IPS-18a (cell line): ENCODE measurements at regions not wholly inside any gene's neighbourhood (a gene's known extent, or its start where the extent isn't known, plus 50 kb on each side); places are given as distances from the start of the nearest gene placed in this dataset.
"Not testable (repeated sequence)": the region's sequence is repeated elsewhere in the genome, so short reads cannot be mapped to it uniquely, and the experiment has no call there.

ENCODE experiments used
- H3K27ac ChIP-seq: one replicate; pipeline ENCODE4 v1.5.1; 2013; ENCODE audit warnings: low read length
- H3K27me3 ChIP-seq: one replicate; pipeline ENCODE4 v1.6.1; 2013; ENCODE audit warnings: mild to moderate bottlenecking, low read length; ENCODE audit not compliant: control insufficient read depth, insufficient read depth
- H3K36me3 ChIP-seq: one replicate; pipeline ENCODE4 v1.6.1; 2013; ENCODE audit warnings: low read depth, low read length; ENCODE audit not compliant: control insufficient read depth
- H3K4me1 ChIP-seq: one replicate; pipeline ENCODE4 v1.6.1; 2013; ENCODE audit warnings: low read depth, low read length; ENCODE audit not compliant: control insufficient read depth
- H3K4me3 ChIP-seq: one replicate; pipeline ENCODE4 v1.5.1; 2013; ENCODE audit warnings: low read length
- H3K9ac ChIP-seq: one replicate; pipeline ENCODE4 v1.6.1; 2013; ENCODE audit warnings: mild to moderate bottlenecking, low read length, moderate library complexity
- H3K9me3 ChIP-seq: one replicate; pipeline ENCODE4 v1.6.1; 2013; ENCODE audit warnings: low read depth, low read length; ENCODE audit not compliant: control insufficient read depth

DNA sequence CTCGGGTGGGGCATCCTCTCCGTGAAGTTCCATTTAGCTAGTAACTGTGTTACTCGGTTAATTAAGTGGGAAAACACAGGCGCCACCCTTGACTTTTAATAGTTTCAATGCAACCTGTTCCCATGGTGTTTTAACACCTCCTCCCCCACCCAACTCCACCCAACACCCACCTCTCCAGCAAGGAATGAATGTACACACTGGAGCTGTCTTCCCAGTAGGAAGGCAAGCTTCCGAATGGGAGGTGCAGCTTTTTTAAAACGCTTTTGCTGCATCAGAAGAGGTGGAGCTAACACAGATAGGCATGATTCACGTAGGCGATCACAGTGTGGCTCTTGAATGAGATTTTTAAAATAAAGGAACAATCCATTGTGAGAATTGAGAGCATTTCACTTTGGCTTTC is 73.8 kb upstream of the AGAP1 start:
- Histone ChIP-seq H3K36me3 (no peaks in the 10 kb centered on the region), H3K9me3 (no peaks in the 10 kb centered on the region), H3K27me3 (no peaks in the 10 kb centered on the region), H3K9ac (no peak overlapping the region), H3K27ac (no peak overlapping the region), H3K4me1 (no peaks in the 10 kb centered on the region), H3K4me3 (no peak overlapping the region)

GRCh38 chr2:235421618-235422017 is 72.2 kb upstream of the AGAP1 start:
- no peak overlapping the region for H3K4me3 ChIP-seq
- H3K9me3 ChIP-seq: no peaks in the 10 kb centered on the region
- no peak overlapping the region for H3K27ac ChIP-seq
- H3K27me3 ChIP-seq: no peaks in the 10 kb centered on the region
- no peaks in the 10 kb centered on the region for H3K4me1 ChIP-seq
- H3K9ac ChIP-seq: no peak overlapping the region
- H3K36me3 ChIP-seq: no peaks in the 10 kb centered on the region

DNA sequence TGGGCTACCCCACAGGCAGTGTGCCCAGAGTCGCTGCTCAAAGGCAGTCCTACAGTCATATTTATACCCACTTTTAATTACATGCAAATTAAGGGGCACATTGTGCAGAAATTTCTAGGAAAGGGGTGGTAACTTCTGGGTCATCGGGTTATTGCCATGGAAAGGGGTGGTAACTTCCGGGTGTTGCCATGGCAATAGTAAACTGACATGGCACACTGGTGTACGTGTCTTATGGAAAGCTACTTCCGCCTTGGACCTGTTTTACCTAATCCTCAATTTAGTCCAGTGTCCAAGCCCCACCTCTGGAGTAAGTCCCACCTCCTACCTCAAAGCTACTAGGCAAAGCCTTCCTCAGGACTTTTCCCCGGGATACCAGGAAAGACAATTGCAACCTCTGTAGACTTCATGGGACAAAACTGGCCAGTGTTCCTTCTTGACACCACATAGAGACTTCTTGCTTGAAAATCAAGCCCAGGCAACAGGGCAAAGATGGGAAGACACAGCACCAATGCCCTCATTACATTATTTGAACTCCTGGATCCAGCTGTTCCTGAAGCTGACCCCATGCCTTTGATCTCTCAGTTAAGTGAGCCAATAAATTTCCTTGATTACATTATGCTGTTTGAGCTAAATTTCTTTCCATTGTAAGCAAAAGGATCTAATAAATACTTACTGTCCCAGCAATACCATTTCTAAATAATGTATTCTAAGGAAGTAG is 63.3 kb upstream of the AGAP1 start:
- Histone ChIP-seq H3K27ac (no peak overlapping the region), H3K36me3 (no peaks in the 10 kb centered on the region), H3K27me3 (no peaks in the 10 kb centered on the region), H3K4me3 (no peak overlapping the region), H3K9ac (no peak overlapping the region), H3K9me3 (no peaks in the 10 kb centered on the region), H3K4me1 (no peaks in the 10 kb centered on the region)

DNA sequence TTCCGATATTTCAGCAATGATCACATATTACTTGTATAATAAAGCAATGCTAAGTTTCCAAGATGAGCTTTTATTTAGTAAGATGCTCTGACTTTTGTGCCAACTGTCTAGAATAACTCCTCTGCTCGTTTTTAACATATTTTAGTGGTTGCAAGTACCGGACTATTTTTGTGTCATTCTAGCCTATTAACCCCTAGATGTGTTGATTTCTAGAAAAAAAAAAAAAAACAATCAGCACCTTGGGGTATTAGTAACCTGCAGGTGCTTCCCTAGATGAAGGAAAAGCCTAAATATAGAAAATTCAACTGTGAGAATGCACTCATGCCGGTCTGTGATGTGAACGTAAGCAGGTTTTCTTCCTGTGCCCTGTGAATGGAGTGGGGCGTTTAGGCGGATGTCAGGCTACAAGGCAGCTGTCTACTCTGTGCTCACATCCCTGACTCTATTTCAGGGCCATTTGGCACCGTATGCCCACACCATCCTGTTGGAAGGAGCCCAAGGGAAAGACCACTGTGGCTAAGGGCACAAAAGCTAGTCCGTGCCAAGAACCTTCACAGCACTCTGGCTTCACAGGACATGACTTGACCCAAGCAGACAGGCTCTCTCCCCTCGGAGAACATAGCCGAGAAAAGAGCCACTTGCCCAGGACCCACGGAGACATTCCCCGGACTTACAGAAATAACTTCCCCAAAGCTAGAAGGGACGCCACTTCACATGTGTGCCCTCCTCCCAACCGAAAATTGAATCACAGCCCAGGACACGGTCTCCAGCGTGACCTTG is 60.9 kb upstream of the AGAP1 start:
- H3K4me1 ChIP-seq: no peaks in the 10 kb centered on the region
- no peaks in the 10 kb centered on the region for H3K9me3 ChIP-seq
- no peak overlapping the region for H3K27ac ChIP-seq
- no peaks in the 10 kb centered on the region for H3K27me3 ChIP-seq
- no peak overlapping the region for H3K9ac ChIP-seq
- H3K36me3 ChIP-seq: no peaks in the 10 kb centered on the region
- H3K4me3 ChIP-seq: no peak overlapping the region

GRCh38 chr2:235433860-235434259 is 60.0 kb upstream of the AGAP1 start:
- Histone ChIP-seq H3K27ac (no peak overlapping the region), H3K4me3 (no peak overlapping the region), H3K9me3 (no peaks in the 10 kb centered on the region), H3K27me3 (no peaks in the 10 kb centered on the region), H3K9ac (no peak overlapping the region), H3K36me3 (no peaks in the 10 kb centered on the region), H3K4me1 (no peaks in the 10 kb centered on the region)

DNA sequence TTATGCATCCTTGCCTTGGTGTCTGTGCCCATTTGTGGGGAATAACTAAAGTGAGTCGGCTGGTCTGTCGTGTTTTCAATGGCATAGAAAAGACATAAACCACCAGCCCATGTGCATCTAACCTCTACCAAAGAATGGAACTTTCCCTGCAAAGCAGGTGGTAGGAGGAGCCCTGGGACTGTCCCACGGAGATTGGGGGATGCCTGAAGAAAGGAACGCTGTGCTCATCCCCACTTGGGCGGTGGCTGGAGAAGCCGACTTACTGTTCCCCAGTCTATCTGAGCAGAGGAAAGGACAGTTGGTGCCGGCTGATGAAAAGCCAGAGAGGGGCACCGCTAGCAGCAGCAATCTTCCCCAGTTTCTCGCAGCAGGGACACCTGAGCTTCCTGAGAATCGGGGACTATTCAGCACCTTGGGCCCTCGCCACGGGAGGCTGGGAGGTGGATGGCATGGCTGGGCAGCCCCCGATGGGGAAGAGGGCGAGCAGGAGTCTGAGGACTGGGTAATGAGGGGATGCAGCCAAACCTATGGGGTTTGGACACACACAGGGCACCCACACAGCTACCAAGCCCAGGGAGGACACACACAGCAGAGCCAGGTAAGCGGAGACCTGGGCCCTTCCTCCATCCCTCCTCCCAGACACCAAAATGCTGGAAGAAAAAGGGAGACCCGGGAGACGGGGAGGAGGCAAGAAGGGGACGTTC is 53.7 kb upstream of the AGAP1 start:
- H3K36me3 ChIP-seq: no peaks in the 10 kb centered on the region
- H3K4me3 ChIP-seq: no peak overlapping the region
- H3K4me1 ChIP-seq: no peaks in the 10 kb centered on the region
- H3K9ac ChIP-seq: no peak overlapping the region
- no peak overlapping the region for H3K27ac ChIP-seq
- H3K27me3 ChIP-seq: no peaks in the 10 kb centered on the region
- no peaks in the 10 kb centered on the region for H3K9me3 ChIP-seq

DNA sequence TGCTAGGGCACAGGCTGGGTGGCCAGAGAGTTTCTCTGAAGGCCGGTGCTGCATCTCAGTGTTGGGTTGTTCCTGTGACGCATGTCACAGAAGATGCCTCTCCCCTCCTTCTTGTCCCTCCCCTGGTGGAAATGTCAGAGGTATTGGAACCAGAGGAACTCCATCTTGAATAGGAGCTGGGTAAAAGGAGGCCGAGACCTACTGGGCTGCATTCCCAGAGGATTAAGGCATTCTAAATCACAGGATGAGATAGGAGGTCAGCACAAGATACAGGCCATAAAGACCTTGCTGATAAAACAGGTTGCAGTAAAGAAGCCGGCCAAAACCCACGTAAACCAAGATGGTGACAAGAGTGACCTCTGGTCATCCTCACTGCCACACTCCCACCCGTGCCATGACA is 50.3 kb upstream of the AGAP1 start:
- not testable (repeated sequence) for H3K9me3 ChIP-seq, H3K36me3 ChIP-seq, H3K9ac ChIP-seq, H3K4me3 ChIP-seq, H3K27me3 ChIP-seq, H3K27ac ChIP-seq, H3K4me1 ChIP-seq
